ENCODE measurements at regions not wholly inside any gene's neighbourhood (a gene's known extent, or its start where the extent isn't known, plus 50 kb on each side); places are given as distances from the start of the nearest gene placed in this dataset.

DNA sequence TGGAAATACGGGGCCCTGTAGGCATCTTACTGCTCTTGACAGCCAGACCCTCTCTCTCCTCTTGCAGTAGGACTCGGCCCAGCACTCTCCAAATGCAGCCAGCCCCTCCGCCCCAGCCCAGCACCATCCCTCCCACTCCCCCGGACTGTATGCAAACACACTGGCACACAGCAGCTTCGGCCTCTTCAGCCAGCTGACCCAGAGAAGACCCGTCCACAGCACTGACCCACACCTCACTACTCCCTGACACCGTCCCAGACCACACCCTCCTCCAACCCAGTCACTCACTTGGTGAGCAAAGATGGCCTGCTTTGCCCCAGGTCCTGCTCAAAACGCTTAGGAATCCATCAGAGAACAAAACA lies 164.6 kb downstream of the IGLL1 start:
- Histone ChIP-seq H3K4me3 (ENCODE audit: low read depth, low read length) (no peak overlapping the region), H3K36me3 (ENCODE audit: control insufficient read depth, insufficient read depth, low read length) (no peaks in the 10 kb centered on the region), H3K27me3 (ENCODE audit: control insufficient read depth, insufficient read depth, low read length) (no peaks in the 10 kb centered on the region)
- DNase-seq (ENCODE audit: low read depth) (no peak), FAIRE-seq (no peak)
- TF ChIP-seq, protein P1, sequence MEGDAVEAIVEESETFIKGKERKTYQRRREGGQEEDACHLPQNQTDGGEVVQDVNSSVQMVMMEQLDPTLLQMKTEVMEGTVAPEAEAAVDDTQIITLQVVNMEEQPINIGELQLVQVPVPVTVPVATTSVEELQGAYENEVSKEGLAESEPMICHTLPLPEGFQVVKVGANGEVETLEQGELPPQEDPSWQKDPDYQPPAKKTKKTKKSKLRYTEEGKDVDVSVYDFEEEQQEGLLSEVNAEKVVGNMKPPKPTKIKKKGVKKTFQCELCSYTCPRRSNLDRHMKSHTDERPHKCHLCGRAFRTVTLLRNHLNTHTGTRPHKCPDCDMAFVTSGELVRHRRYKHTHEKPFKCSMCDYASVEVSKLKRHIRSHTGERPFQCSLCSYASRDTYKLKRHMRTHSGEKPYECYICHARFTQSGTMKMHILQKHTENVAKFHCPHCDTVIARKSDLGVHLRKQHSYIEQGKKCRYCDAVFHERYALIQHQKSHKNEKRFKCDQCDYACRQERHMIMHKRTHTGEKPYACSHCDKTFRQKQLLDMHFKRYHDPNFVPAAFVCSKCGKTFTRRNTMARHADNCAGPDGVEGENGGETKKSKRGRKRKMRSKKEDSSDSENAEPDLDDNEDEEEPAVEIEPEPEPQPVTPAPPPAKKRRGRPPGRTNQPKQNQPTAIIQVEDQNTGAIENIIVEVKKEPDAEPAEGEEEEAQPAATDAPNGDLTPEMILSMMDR (IDR thresholded peaks at IDR 0.05; ENCODE audit: insufficient read depth, low read length, severe bottlenecking) = no peak

DNA sequence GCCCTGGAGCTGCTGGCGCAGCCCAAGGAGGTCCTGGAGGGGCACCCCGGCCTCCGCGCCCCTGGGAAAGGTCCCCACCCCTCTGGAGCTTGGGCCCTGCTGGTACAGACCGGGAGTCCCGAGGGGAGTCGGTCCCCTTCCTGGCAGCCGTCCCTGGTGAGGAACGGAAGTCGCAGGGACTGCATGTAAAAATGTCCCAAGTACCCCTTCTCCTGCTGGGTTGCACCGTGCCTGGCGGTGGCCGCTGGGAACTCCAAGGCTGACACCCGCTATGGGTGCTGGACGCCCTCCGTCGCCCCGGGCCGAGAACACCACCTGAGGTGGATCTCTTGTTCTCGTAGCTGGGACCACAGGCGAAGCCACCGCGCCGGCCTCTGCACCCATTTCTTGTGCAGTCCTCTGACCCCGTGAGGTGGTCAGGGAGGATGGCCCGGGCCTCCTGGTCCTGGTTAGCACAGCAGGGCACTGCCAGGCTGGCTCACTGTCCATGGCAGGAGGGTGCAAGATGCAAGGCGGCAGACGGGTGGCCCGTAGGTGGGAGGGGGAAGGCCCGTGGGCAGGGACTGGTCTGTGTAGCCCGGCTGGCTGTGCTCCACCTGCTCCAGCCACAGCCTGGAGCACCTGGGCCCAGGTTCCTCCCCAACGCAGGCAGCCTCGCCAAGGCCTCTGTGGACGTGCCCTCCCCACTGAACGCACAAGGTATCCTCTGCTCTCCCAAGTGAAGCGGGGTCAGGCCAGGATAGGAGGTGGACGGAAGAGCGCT lies 165.2 kb downstream of the IGLL1 start:
- FAIRE-seq = no peak
- TF ChIP-seq, protein P1 (IDR thresholded peaks at IDR 0.05; ENCODE audit: insufficient read depth, low read length, severe bottlenecking) = no peak
- no peak overlapping the region for H3K4me3 ChIP-seq (ENCODE audit: low read depth, low read length)
- DNase-seq (ENCODE audit: low read depth) = no peak
- H3K36me3 ChIP-seq (ENCODE audit: control insufficient read depth, insufficient read depth, low read length) = no peaks in the 10 kb centered on the region
- no peaks in the 10 kb centered on the region for H3K27me3 ChIP-seq (ENCODE audit: control insufficient read depth, insufficient read depth, low read length)

DNA sequence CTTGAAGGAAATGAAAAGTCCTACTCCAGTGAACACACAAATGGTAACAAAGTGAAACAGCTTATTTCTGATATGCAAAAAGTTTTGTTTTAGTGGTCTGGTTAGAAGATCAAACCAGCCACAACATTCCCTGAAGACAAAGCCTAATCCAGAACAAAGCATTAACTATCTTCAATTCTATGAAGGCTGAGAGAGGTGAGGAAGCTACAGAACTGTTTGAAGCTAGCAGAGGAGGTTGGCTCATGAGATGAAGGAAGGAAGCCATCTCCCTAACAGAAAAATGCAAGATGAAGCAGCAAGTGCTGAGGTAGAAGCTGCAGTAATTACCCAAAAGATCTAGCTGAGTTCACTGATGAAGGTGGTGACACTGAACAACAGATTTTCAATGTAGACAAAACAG lies 168.4 kb downstream of the IGLL1 start:
- Histone ChIP-seq H3K4me3 (ENCODE audit: low read depth, low read length) (no peak overlapping the region), H3K27me3 (ENCODE audit: control insufficient read depth, insufficient read depth, low read length) (no peaks in the 10 kb centered on the region), H3K36me3 (ENCODE audit: control insufficient read depth, insufficient read depth, low read length) (no peaks in the 10 kb centered on the region)
- TF ChIP-seq, protein P1 (IDR thresholded peaks at IDR 0.05; ENCODE audit: insufficient read depth, low read length, severe bottlenecking) = no peak
- no peak for FAIRE-seq
- no peak for DNase-seq (ENCODE audit: low read depth)

DNA sequence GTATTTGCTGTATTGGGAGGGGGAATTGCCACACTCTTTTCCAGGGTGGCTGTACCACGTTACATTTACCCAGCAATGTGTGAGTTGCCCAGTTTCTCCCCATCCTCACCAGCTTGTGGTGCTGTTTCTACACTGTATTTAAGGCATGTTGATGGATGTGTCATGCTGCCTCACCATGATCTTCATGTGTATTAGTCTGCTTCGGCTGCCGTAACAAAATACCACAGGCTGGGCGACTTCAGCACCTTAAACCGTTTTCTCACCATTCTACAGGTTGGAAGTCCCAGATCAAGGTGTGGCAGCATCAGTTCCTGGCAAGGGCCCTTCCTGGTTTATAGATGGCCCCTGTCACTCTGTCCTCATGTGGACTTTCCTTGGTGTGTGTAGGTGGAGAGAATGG lies 169.7 kb downstream of the IGLL1 start:
- Histone ChIP-seq H3K27me3 (ENCODE audit: control insufficient read depth, insufficient read depth, low read length) (no peaks in the 10 kb centered on the region), H3K36me3 (ENCODE audit: control insufficient read depth, insufficient read depth, low read length) (no peaks in the 10 kb centered on the region), H3K4me3 (ENCODE audit: low read depth, low read length) (no peak overlapping the region)
- DNase-seq (ENCODE audit: low read depth) (no peak), FAIRE-seq (no peak)
- TF ChIP-seq, protein P1 (IDR thresholded peaks at IDR 0.05; ENCODE audit: insufficient read depth, low read length, severe bottlenecking) = no peak

GRCh38 chr22:23409976-23410375 lies 170.1 kb downstream of the IGLL1 start:
- TF ChIP-seq, protein P1 (IDR thresholded peaks at IDR 0.05; ENCODE audit: insufficient read depth, low read length, severe bottlenecking) = no peak
- no peaks in the 10 kb centered on the region for H3K36me3 ChIP-seq (ENCODE audit: control insufficient read depth, insufficient read depth, low read length)
- H3K27me3 ChIP-seq (ENCODE audit: control insufficient read depth, insufficient read depth, low read length) = no peaks in the 10 kb centered on the region
- H3K4me3 ChIP-seq (ENCODE audit: low read depth, low read length) = no peak overlapping the region
- DNase-seq (ENCODE audit: low read depth) = no peak
- no peak for FAIRE-seq

DNA sequence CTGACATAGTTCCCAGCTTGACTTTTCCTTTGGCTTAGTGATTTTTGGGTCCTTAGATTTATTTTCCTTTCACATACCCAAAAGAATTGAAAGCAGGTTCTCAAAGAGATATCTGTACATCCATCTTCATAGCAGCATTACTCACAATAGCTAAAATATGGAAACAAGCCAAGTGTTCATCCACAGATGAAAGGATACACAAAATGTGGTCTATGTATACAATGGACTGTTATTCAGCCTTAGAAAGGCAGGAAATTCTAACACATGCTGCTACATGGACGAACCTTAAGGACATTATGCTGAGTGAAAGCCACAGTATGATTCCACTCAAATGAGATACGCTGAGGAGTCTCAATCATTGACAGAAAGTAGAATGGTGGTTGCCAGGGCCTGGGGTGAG lies 171.8 kb downstream of the IGLL1 start:
- DNase-seq (ENCODE audit: low read depth) (no peak), FAIRE-seq (peak; percentile 18)
- TF ChIP-seq, protein P1 (IDR thresholded peaks at IDR 0.05; ENCODE audit: insufficient read depth, low read length, severe bottlenecking) = no peak
- Histone ChIP-seq H3K4me3 (ENCODE audit: low read depth, low read length) (no peak overlapping the region), H3K27me3 (ENCODE audit: control insufficient read depth, insufficient read depth, low read length) (no peaks in the 10 kb centered on the region), H3K36me3 (ENCODE audit: control insufficient read depth, insufficient read depth, low read length) (no peaks in the 10 kb centered on the region)

Data from bronchial epithelial cell (primary cell).